Caco-2 (cell line): ENCODE measurements at regions not wholly inside any gene's neighbourhood (a gene's known extent, or its start where the extent isn't known, plus 50 kb on each side); places are given as distances from the start of the nearest gene placed in this dataset.

Experiments used
- BruUV-seq: library from RNA; stranded (reverse); fragments of 400-500 nt; replicated peaks from 2 replicates; lab custom pipeline; 2021; lab: Mats Ljungman, UMichigan
- CTCF ChIA-PET: fragments of 300-600 bp; sonication (Branson Sonifier 250); formaldehyde crosslinking; loops from one replicate; lab custom pipeline; 2022; ENCODE audit warnings: antibody characterized with exemption; lab: Charles Lee
- POLR2A ChIA-PET: fragments of 300-600 bp; sonication (Branson Sonifier 250); formaldehyde crosslinking; loops from one replicate; lab custom pipeline; 2022; ENCODE audit warnings: antibody characterized with exemption; lab: Charles Lee
- DNase-seq, 2 experiments: peaks; one replicate each; pipeline versions ENCODE4 v3.0.0 to v3.0.0-alpha.2; 2020 to 2022
- H3K27me3 ChIP-seq: replicated peaks from 2 replicates; pipeline ENCODE4 v1.6.0; 2011; ENCODE audit warnings: low read length; ENCODE audit not compliant: control insufficient read depth, insufficient read depth
- H3K36me3 ChIP-seq: 2 replicates; pipeline ENCODE4 v1.5.1; 2011; ENCODE audit warnings: low read length; ENCODE audit not compliant: control insufficient read depth, insufficient read depth
- H3K4me1 ChIP-seq: fragments of 250-450 bp; sonication (Bioruptor Pico); 2 replicates; pipeline ENCODE4 v1.5.1; 2020; ENCODE audit warnings: mild to moderate bottlenecking
- H3K4me3 ChIP-seq: 2 replicates; pipeline ENCODE4 v1.5.1; 2011; ENCODE audit warnings: low read depth, mild to moderate bottlenecking, control low read depth, low read length
- H3K9me3 ChIP-seq: fragments of 250-450 bp; sonication (Bioruptor Pico); 2 replicates; pipeline ENCODE4 v1.5.1; 2020; ENCODE audit warnings: mild to moderate bottlenecking, moderate library complexity
- H3K27ac Mint-ChIP-seq: one replicate; pipeline ENCODE4 v1.8.0; 2022; ENCODE audit warnings: mixed read lengths; ENCODE audit not compliant: unreplicated experiment
- H3K27me3 Mint-ChIP-seq: one replicate; pipeline ENCODE4 v1.8.0; 2022; ENCODE audit warnings: mixed read lengths; ENCODE audit not compliant: insufficient read depth, unreplicated experiment
- H3K36me3 Mint-ChIP-seq: one replicate; pipeline ENCODE4 v1.8.0; 2022; ENCODE audit warnings: mild to moderate bottlenecking, mixed read lengths; ENCODE audit not compliant: insufficient read depth, unreplicated experiment
- H3K4me1 Mint-ChIP-seq: one replicate; pipeline ENCODE4 v1.8.0; 2022; ENCODE audit warnings: low read depth, mixed read lengths; ENCODE audit not compliant: unreplicated experiment
- H3K4me3 Mint-ChIP-seq: one replicate; pipeline ENCODE4 v1.8.0; 2022; ENCODE audit warnings: mild to moderate bottlenecking, moderate library complexity, mixed read lengths; ENCODE audit not compliant: unreplicated experiment
- H3K9me3 Mint-ChIP-seq: one replicate; pipeline ENCODE4 v1.8.0; 2022; ENCODE audit warnings: mixed read lengths; ENCODE audit not compliant: unreplicated experiment
- intact Hi-C: fragments of 100-400 bp; cut with micrococcal nuclease; formaldehyde crosslinking; loops from one replicate; pipeline ENCODE4 v1.10.0; 2022; ENCODE audit not compliant: unreplicated experiment
- TF ChIP-seq, protein P1 (sequence below), 2 experiments: fragments of 200-600 bp in 1 of 2; IDR thresholded peaks; 1 replicate in 1 of 2; 2 replicates in 1 of 2; pipeline versions ENCODE4 v1.5.1 to v1.8.0; 2011 to 2022; ENCODE audit warnings: antibody characterized with exemption in 1 of 2, control low read depth in 1 of 2, inconsistent platforms in 1 of 2, low read depth in 1 of 2, low read length in 1 of 2, mild to moderate bottlenecking in 1 of 2, moderate library complexity in 1 of 2; ENCODE audit not compliant: insufficient read depth in 1 of 2, severe bottlenecking in 1 of 2, unreplicated experiment in 1 of 2

DNA sequence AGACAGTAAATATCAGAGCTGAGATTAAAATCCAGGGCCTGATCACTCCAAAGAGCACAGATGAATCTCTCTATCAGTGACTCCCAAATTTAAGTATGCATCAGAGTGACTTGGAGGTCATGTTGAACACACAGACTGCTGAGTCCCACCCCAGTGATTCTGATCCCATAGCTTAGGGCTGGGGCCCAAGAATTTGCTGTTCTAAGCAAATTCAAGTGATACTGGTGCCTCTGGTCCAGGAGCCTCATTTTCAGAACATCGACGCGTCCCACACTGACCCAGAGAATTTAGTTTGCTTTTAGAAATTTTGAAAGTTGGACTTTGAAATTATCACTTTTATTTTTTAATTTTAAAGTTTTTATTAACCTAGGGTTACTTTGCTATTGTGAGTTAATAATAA lies 72.7 kb upstream of the NETO1 start:
- Mint-ChIP-seq H3K4me1 (no peaks in the 10 kb centered on the region), H3K4me3 (no peak overlapping the region), H3K27ac (no peak overlapping the region), H3K27me3 (peaks cover 3% of the 10 kb centered on the region), H3K9me3 (no peaks in the 10 kb centered on the region), H3K36me3 (no peaks in the 10 kb centered on the region)
- Histone ChIP-seq H3K27me3 (no peaks in the 10 kb centered on the region), H3K9me3 (no peaks in the 10 kb centered on the region), H3K4me3 (no peak overlapping the region), H3K4me1 (no peaks in the 10 kb centered on the region), H3K36me3 (no peaks in the 10 kb centered on the region)
- BruUV-seq: no TSS peak
- ChIA-PET CTCF (no interaction called here), POLR2A (no interaction called here)
- TF ChIP-seq, protein P1, sequence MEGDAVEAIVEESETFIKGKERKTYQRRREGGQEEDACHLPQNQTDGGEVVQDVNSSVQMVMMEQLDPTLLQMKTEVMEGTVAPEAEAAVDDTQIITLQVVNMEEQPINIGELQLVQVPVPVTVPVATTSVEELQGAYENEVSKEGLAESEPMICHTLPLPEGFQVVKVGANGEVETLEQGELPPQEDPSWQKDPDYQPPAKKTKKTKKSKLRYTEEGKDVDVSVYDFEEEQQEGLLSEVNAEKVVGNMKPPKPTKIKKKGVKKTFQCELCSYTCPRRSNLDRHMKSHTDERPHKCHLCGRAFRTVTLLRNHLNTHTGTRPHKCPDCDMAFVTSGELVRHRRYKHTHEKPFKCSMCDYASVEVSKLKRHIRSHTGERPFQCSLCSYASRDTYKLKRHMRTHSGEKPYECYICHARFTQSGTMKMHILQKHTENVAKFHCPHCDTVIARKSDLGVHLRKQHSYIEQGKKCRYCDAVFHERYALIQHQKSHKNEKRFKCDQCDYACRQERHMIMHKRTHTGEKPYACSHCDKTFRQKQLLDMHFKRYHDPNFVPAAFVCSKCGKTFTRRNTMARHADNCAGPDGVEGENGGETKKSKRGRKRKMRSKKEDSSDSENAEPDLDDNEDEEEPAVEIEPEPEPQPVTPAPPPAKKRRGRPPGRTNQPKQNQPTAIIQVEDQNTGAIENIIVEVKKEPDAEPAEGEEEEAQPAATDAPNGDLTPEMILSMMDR (IDR thresholded peaks at IDR 0.05; ENCODE audit: insufficient read depth in 1 of 2, low read depth in 1 of 2, low read length in 1 of 2, severe bottlenecking in 1 of 2, unreplicated experiment in 1 of 2): no peak
- intact Hi-C loops: no loop called here
- DNase-seq: no peak

DNA sequence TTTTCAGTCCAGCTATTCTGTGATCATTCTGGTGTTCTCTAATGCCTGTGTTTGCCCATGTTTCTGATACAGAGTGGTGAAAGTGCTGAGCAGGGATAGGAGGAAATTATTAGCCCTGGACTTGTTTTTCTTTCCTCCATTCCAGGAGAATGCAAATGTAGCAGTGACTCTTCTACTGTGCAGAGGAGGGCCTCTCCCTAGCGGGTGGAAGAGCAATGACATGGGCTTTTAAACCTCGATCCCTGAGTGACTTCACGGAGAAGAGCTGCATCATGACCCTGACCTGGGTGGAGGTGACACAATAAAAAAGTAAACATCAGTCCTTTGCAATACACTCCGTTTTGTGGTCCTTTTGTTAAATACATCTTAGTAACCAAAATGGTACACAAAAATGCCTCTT lies 68.0 kb upstream of the NETO1 start:
- Mint-ChIP-seq H3K9me3 (no peaks in the 10 kb centered on the region), H3K4me1 (no peaks in the 10 kb centered on the region), H3K27me3 (peaks cover 3% of the 10 kb centered on the region), H3K36me3 (no peaks in the 10 kb centered on the region), H3K4me3 (no peak overlapping the region), H3K27ac (no peak overlapping the region)
- CTCF ChIA-PET: no interaction called here
- no TSS peak for BruUV-seq
- TF ChIP-seq, protein P1 (IDR thresholded peaks at IDR 0.05; ENCODE audit: insufficient read depth in 1 of 2, low read depth in 1 of 2, low read length in 1 of 2, severe bottlenecking in 1 of 2, unreplicated experiment in 1 of 2): no peak
- Histone ChIP-seq H3K27me3 (no peaks in the 10 kb centered on the region), H3K36me3 (no peaks in the 10 kb centered on the region), H3K9me3 (no peaks in the 10 kb centered on the region), H3K4me3 (no peak overlapping the region), H3K4me1 (no peaks in the 10 kb centered on the region)
- POLR2A ChIA-PET: no interaction called here
- intact Hi-C loops: no loop called here
- no peak for DNase-seq

DNA sequence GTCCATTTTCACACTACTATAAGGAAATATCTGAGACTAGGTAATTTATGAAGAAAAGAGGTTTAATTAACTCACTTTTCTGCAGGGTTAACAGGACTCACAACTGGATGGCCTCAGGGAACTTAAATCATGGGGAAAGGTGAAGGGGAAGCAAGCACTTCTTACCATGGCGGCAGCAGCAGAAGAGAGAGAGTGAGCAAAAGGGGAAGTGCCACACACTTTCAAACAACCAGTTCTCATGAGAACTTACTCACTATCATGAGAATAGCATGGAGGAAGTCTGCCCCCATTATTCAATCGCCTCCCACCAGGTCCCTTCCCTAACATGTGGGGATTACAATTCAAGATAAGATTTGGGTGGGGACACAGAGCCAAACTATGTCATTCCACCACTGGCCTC lies 55.1 kb upstream of the NETO1 start:
- no peaks in the 10 kb centered on the region for H3K4me1 Mint-ChIP-seq
- Histone ChIP-seq H3K27me3 (no peaks in the 10 kb centered on the region), H3K4me3 (no peak overlapping the region), H3K4me1 (no peaks in the 10 kb centered on the region), H3K9me3 (no peaks in the 10 kb centered on the region), H3K36me3 (no peaks in the 10 kb centered on the region)
- H3K36me3 Mint-ChIP-seq: no peaks in the 10 kb centered on the region
- H3K9me3 Mint-ChIP-seq: peaks cover 19% of the 10 kb centered on the region
- ChIA-PET CTCF (no interaction called here), POLR2A (no interaction called here)
- no TSS peak for BruUV-seq
- no peak for DNase-seq
- no peak overlapping the region for H3K4me3 Mint-ChIP-seq
- H3K27me3 Mint-ChIP-seq: no peaks in the 10 kb centered on the region
- H3K27ac Mint-ChIP-seq: no peak overlapping the region
- intact Hi-C loops: no loop called here
- TF ChIP-seq, protein P1 (IDR thresholded peaks at IDR 0.05; ENCODE audit: insufficient read depth in 1 of 2, low read depth in 1 of 2, low read length in 1 of 2, severe bottlenecking in 1 of 2, unreplicated experiment in 1 of 2): no peak
